GM19240 (cell line): ENCODE measurements at regions not wholly inside any gene's neighbourhood (a gene's known extent, or its start where the extent isn't known, plus 50 kb on each side); places are given as distances from the start of the nearest gene placed in this dataset.
"Not testable (repeated sequence)": the region's sequence is repeated elsewhere in the genome, so short reads cannot be mapped to it uniquely, and the experiment has no call there.

Source experiments
- DNase-seq: peaks from one replicate; pipeline ENCODE4 v3.0.0; 2011; ENCODE audit warnings: low spot score; ENCODE audit not compliant: insufficient read length

DNA sequence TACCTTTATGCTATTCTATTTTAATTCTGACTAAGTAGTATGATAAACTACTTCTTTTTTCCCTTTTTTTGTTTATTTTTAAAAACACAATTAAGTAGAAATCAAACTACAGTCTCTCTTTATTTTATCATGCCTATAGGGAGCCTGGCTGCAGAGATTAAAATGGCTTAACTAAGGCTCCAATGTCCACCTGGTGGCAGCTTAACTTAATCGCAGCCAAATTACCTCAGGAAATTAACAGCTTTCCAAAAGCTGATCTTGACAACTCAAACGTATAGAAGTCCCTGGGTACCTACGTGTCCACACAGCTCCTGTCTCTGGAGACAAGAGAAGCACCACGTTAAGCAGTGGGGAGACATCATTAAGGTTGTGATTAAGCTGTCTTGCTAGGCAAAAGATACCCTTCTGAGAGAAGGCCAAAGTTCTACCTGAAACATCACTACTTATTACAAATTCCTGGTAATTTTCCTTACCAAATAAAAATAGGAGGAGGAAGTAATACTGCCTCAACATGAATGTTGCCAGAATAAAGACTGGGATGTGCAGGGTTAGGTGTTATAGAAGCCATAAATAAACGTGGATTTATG is 63.2 kb upstream of the SNX19 start:
- DNase-seq: no peak

DNA sequence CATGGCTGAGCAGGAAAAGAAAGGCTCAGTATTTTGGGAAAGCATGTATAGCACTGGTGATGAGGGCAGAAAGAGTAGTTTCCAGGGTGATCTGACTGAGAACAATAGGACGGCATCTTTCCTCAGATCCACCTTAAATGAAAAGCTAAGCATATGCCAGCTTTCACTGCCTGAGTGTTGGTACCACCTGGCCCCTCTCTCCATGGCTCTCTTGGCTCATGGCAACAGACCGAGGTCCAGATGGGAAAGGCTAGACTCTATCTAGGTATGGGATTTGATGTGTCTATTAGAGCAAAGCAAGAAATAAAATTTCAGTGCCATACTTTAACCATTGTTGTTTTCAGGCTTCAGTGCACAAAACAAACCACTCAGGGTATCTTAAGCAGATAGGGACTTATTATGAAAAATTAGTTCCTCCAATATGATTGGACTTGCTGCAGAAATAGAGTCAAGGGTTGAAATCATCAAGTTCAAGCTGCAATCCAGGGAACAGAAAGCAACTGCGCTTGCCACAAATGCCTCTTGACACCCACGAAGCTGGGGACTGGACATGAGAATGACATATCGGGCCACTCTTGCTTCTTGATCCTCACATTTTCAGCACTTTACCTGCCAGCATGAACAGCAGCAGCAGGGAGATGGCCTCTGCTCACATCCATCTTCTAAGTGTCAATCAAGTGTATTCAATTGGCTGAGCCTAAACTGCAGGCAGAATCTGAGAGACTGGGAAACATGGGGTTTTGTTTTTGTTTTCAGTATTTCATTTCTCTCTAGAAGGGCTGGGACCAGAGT is 64.0 kb upstream of the SNX19 start:
- DNase-seq: no peak

DNA sequence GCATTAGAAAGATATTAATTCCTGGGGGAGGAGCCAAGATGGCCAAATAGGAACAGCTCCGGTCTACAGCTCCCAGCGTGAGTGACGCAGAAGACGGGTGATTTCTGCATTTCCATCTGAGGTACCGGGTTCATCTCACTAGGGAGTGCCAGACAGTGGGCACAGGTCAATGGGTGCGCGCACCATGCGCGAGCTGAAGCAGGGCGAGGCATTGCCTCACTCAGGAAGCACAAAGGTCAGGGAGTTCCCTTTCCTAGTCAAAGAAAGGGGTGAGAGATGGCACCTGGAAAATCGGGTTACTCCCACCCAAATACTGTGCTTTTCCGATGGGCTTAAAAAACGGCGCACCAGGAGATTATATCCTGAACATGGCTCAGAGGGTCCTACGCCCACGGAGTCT is 68.0 kb upstream of the SNX19 start:
- DNase-seq: not testable (repeated sequence)

DNA sequence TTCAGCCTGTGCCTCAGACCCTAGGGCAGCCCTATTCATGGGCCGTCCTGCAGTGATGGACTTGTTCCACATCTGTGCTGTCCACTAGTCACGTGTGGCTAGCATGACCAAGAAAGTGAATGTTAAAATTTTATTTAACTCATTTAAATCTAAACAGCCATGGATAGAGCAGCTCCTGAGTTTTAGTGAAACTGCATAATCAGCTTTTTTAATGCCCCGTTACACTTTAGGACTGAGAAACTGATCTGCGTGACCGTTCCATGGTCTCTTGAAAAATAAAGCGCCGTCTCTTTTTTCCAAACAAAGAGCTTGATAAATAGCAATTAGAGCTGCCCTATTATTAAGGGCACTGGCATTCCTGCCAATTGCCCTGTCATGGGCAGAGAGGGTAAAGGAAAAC is 76.5 kb upstream of the SNX19 start:
- no peak for DNase-seq

DNA sequence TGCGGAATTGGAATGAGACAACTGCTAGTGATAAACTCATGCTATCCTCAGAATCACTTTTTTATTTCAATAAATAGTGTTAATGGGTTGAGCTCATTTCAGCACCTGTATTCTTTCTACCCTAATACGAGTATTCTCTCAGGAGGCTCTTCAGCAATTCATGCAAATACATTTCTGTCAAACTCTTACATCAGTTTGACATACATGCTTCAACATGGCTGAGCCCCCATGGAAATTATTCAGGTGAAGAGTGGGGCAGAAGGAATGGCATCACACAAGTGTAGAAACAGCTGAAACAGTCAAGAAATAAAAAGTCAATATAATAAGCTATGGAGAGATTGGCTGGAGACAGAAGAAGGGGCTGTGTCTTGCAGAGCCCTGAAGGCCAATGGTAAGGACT is 77.8 kb upstream of the SNX19 start:
- DNase-seq: no peak

DNA sequence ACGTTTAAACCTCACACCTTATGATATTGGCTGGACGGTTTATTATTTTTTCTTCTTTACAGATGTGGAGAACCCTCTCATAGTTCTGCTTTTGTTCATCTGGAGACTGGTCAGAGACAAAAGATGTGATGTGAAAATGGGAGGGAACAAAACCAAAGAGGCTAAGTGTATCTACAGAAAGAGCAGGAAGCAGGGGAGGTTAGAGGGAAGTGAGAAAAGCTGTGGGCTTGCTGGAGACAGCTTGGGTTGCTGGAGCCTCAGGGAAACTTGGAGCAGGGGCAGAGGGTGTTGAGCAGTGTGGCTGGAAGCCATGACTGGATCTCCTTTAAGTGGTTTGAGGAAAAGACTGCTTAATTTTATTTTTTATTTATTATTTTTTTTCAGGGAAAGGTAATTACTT is 79.0 kb upstream of the SNX19 start:
- DNase-seq: no peak

DNA sequence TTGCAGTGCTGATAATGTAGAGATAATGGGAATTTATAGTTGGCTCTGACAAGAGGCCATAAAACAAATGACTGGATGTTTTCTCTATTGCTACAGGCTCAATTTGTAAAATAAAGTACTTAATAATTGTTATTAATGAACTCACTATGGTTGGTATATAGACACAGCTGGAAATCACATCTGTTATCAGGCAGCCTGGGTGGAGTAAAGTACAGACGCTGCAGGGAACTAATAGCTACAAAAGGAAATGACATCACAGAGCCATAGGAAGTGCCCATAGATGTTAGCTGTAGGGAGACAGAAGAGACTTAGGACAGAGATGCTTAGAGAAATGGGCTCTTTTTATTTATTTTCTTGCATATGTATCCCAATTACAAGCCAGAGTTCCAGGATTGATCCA is 81.0 kb upstream of the SNX19 start:
- DNase-seq: no peak

DNA sequence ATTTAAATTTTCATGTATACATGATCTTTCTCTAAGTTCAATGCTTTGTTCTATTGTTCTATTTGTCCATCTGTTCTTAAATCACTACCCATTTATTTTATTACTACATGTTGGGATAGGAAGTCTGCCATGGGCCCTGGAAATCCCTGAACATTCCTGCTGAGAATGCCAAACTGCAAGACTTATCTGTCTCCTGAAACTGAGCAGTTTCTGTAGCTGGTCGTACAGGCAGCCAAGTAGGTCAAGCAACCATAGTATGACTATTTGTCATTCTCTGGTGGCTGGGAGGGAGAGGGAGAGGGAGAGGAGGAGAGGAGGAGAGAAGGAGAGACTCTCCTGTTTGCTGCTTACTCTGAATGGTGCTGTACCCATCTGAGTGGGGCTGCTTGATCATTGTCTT is 82.8 kb upstream of the SNX19 start:
- DNase-seq: no peak

DNA sequence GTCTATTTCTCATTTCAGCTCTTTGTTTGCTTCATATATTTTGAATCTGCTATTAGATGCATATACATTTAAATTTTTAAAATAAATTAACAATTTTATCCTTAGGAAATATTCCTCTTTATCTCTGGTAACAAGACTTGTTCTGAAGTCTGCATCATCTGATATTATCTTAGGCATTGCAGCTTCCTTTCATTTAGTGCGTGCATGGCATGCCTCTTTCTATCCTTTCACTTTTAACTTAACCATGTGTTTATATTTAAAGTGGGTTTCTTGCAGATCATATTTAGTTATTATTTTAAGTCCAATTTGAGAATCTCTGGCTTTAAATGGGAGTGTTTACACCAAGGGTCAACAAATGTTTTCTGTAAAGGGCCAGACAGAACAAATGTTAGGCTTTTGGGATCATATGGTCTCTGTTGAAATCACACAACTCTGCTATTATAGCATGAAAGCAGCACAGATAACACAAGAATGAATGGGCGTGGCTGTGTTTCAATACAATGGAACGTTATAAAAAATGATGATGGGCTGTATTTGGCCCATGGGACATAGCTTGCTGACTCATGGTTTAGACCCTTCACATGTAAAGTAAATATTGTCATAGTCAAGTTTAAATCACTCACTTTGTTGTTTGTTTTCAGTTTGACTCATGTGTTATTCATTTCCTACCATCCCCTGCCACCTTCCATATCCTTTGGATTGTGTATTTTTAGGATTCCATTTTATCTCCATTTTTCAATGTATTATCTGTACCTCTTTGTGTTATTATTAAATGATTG is 83.9 kb upstream of the SNX19 start:
- DNase-seq: no peak

DNA sequence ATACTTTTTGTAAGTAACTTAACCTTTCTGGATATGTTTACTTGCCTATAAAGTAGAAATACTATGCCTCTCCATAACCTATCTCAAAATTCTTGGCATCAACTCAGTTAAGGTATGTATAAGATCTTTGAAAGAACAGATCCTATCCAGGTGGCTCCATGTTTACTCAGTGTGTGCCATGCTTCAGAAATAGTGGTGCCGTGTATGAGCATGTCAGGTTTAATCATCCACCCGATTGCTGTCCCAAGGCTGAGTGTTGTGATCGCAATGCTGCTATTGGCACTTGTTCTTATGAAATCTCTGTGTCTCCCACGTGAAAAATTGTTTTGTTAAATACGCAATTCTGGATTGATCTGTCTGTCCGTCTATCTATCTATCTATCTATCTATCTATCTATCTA is 85.9 kb upstream of the SNX19 start:
- no peak for DNase-seq

DNA sequence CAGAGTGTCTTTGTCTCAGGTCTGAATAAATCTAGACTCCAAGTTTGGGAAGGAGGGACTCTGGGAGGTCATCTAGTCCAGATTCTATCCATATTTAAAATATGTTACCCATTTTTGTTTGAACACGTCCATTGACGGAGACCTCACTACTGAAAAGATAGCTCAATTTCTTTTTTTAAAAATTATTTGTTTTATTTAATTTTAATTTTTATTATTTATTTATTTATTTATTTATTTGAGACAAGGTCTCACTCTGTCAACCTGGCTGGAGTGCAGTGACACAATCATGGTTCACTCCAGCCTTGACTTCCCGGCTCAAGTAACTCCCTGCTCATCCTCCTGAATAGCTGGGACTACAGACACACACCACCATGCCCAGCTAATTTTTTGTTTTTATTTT is 89.5 kb upstream of the SNX19 start:
- no peak for DNase-seq

DNA sequence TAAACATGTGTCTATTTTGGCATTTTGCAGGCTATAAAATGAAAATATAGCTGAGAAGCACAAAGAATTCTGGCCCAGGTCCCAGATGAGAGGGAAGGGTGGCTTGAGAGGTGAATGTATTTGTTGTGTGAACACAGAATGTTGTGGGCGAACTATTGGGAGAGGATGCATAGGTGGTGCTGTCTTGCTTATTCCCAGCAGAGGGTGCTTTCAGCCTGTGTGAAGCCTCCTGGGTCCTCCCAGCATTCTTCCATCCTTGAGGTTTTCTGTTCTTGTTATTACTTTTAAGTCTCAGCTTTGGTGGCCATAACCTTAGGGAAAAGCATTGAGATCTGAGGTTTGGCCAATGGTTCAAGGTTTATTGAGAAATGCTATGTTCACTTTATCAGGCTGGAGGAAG is 108.7 kb upstream of the SNX19 start:
- DNase-seq: no peak

DNA sequence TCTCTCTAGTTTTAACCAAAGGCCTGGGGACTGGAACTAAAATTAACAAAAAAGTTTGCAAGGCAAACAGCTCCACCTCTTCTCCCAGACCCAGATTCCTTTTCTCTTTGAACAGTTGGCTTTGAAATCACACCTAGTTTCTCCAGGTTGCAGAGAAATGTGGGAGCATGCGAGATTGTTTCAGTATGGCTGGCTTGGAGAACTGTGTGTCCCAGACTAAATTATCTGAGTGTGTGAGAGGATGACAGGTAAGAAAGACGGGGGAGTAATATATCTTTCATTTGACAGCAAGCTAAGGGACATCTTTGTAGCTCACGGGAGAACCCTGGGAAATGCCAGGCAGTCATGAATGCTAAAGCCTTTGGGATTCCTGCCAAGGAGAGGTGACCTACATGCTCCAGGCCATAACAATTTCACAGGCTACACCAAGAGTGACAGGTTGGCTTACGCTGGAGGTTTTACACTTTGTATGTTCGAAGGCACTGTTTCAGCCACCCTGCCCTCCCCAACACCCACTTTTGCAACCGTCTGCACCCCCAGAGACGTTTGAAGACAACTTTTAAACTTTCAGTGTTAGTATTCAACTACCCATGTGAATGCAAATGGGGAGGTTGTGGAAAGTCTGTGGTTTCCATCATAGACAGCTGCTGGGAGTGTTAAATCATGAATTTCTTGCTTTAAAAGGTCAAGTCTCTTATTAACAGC is 109.3 kb upstream of the SNX19 start:
- DNase-seq: no peak

DNA sequence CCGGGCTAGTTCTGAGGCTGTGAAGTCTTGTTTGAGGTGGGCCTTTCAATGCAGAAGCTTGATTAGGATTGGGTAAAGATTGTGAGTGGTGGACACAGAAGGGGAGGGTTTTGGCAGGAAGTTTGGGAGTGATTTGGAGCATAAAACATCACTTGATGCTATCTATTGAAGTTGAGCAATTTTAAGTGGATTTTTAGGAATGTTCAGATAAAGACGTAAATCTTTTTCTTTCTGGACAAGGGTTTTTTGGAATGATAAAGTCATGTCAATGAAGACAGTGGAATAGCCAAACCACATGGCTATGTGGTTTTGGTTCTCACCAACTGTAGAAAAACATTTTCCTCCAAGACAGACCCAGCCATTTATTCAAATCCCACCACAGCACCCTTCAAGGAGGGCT is 111.2 kb upstream of the SNX19 start:
- no peak for DNase-seq

DNA sequence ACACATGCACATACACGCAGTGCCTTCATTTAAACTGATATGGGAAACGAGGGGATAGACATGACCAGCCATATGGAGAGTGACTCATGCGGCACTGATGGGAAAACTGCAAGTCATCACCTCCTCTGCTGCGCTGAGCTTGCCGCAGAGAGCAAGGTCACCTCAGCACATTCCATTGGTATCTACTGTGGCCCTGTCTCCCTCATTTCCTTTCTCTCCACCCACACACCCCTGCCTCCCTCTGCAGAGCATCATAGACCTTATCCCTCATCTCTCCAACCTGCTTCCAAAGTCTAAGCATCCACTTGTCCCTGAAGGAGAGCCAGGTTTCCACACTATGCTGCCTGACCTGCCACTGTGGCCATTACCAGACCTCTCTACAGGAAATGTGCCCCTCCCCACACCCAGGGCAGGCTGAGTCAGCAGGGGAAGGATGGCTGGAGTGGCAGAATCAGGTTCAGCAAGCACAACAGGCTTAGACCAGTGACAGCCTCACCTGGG is 116.9 kb upstream of the SNX19 start:
- no peak for DNase-seq

DNA sequence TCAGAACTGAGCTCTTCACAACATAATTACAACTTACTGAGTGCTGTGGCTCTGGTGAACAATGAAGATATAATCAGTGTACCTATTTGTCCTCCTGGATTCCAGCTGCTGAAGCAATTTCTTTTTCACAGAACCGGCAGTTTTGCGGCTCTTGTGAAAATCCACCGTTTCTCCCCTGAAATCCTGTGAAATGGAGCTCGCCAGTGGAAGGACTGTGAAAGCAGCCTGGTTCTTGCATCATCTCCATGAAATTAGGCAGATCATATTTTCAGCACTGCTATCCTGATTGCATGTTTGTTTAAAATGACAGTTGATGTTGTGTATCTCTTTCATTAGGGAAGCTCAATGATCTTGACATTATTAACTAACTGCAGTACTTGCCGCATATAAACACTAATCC is 120.2 kb upstream of the SNX19 start:
- no peak for DNase-seq

DNA sequence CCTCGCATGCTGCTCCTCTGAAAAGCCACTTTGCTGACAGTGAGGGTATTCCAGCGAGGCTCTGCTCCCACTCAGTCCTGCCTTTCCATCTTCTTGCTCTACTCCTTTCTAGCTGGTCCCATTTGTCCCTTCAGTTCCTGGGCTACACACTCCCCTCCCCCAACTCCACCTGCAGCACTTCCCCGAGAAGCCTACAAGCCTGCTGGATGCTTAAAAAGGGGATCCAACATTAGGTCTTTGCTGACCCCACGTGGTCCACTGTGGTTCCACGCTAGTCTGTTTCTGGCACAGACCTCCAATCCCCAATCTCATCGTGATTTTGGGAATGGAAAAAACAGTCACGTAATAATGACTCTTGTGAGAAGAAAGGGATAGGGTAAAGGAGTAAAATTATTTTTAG is 121.6 kb upstream of the SNX19 start:
- DNase-seq: no peak

DNA sequence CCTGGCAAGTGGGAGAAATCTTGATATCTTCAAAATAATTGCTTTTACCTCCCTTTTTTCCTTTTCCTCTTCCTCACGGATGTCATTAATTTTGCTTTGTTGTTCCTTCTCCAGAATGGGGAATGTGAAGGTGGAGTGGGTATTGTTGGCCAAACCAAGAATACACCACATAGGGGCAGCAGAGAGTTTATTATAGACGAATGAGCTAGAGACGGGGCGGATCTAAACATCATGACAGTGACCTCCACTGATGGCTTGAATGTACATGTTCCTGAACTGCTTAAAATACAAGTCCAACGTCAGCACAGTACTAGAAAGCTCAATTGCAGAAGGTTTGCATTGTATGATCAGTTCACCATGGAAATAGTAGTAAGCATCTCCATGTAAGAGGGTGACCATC is 122.3 kb upstream of the SNX19 start:
- no peak for DNase-seq

DNA sequence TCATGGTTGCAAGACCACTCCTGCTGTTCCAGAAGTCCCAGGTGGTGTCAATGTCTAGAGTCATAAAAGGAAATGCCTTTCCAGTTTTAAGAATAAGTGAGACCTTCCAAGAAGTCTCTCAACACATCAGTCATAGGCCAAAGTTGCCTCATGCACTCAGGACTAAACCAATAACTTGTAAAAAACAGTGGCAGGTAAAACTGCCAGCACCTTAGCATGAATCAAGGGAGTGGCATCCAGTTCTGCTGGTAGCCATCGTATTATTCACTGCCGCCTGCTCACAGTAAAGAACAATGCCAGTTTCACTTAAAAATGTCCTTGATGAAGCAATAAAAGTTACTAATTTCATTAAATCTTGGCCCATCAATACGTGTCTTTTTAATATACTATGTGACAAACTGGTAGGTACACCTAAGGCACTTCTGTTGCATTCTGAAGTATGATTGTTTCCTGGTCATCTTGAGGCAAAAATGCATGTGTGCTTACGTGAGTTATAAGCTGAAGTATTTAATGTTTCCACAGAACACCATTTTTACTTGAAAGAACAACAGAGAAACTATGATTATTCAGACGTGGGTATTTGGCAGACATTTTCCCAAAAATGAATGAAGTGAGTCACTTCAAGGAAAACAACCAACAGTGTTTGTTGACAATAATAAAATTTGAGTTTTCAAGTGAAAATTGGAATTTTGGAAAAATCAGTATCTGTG is 125.2 kb upstream of the SNX19 start:
- DNase-seq: no peak

DNA sequence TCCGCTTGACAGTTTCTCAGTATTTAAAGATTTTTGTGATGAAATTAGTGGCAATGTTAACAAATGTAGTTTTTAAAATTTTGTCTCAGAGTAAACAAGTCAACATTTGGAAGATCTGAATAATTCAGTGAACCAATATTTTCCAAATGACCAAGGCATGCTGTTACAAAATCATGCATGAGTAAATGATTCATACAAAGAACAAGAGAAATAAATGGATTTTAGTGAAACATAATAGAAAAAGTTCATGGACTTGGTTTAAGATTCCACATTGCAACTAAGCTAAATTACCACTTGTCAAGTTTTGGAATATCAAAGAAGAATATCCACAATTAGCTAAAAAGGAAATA is 125.7 kb upstream of the SNX19 start:
- DNase-seq: no peak

DNA sequence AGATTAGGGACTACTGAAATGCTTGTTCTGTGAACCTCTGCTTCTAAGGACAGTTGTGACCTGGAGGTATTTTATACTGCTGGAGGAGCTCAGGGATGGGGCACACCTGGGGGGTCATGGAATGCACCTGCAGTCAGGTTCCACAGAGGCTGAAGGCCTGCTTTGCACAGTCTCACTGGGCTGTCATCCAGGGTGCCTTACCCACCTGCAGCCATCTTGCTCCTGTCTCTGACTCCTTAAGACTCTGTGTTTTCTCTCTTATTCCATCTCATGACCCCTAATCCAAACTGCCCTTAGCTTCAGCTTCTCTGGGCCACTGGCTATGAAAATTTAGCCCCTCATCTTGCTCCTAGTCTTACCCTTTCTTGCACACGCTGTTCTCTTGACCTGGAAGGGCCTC is 127.0 kb upstream of the SNX19 start:
- DNase-seq: no peak
